ENCODE measurements at regions not wholly inside any gene's neighbourhood (a gene's known extent, or its start where the extent isn't known, plus 50 kb on each side); places are given as distances from the start of the nearest gene placed in this dataset.

GRCh38 chr13:40480012-40480914 lies 186.2 kb downstream of the FOXO1 start:
- TF ChIP-seq, protein P1, sequence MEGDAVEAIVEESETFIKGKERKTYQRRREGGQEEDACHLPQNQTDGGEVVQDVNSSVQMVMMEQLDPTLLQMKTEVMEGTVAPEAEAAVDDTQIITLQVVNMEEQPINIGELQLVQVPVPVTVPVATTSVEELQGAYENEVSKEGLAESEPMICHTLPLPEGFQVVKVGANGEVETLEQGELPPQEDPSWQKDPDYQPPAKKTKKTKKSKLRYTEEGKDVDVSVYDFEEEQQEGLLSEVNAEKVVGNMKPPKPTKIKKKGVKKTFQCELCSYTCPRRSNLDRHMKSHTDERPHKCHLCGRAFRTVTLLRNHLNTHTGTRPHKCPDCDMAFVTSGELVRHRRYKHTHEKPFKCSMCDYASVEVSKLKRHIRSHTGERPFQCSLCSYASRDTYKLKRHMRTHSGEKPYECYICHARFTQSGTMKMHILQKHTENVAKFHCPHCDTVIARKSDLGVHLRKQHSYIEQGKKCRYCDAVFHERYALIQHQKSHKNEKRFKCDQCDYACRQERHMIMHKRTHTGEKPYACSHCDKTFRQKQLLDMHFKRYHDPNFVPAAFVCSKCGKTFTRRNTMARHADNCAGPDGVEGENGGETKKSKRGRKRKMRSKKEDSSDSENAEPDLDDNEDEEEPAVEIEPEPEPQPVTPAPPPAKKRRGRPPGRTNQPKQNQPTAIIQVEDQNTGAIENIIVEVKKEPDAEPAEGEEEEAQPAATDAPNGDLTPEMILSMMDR (IDR thresholded peaks at IDR 0.05): no peak
- TF ChIP-seq POLR2A (IDR thresholded peaks at IDR 0.05): no peak
